ENCODE measurements at regions not wholly inside any gene's neighbourhood (a gene's known extent, or its start where the extent isn't known, plus 50 kb on each side); places are given as distances from the start of the nearest gene placed in this dataset.
A peak's percentile ranks its signal among the peaks of the same experiment; 100 is the strongest.

DNA sequence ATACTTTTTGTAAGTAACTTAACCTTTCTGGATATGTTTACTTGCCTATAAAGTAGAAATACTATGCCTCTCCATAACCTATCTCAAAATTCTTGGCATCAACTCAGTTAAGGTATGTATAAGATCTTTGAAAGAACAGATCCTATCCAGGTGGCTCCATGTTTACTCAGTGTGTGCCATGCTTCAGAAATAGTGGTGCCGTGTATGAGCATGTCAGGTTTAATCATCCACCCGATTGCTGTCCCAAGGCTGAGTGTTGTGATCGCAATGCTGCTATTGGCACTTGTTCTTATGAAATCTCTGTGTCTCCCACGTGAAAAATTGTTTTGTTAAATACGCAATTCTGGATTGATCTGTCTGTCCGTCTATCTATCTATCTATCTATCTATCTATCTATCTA lies 85.9 kb upstream of the SNX19 start:
- H4K20me1 ChIP-seq (ENCODE audit: control insufficient read depth, extremely low read depth, insufficient read depth, low read length) = no peaks in the 10 kb centered on the region
- no peaks in the 10 kb centered on the region for H3K79me2 ChIP-seq (ENCODE audit: control insufficient read depth, insufficient read depth, low read length)
- H3K4me2 ChIP-seq (ENCODE audit: extremely low read depth, insufficient read depth, low read length) = no peak overlapping the region
- H3K36me3 ChIP-seq (ENCODE audit: control insufficient read depth, insufficient read depth, low read length) = no peaks in the 10 kb centered on the region
- H2AFZ ChIP-seq (ENCODE audit: low read length) = no peak overlapping the region
- no peaks in the 10 kb centered on the region for H3K9me3 ChIP-seq (ENCODE audit: control insufficient read depth, insufficient read depth, low read depth, low read length)
- no peak overlapping the region for H3K27ac ChIP-seq (ENCODE audit: insufficient read depth, low read length)
- no peak for DNase-seq (ENCODE audit: low read depth in 2 of 2)
- no peaks in the 10 kb centered on the region for H3K27me3 ChIP-seq (ENCODE audit: control insufficient read depth, insufficient read depth, low read length)
- H3K9ac ChIP-seq (ENCODE audit: insufficient read depth, low read length) = no peak overlapping the region
- peaks cover 8% of the 10 kb centered on the region for H3K4me1 ChIP-seq (ENCODE audit: control insufficient read depth, extremely low read depth, insufficient read depth, low read length)
- TF ChIP-seq, protein P1, sequence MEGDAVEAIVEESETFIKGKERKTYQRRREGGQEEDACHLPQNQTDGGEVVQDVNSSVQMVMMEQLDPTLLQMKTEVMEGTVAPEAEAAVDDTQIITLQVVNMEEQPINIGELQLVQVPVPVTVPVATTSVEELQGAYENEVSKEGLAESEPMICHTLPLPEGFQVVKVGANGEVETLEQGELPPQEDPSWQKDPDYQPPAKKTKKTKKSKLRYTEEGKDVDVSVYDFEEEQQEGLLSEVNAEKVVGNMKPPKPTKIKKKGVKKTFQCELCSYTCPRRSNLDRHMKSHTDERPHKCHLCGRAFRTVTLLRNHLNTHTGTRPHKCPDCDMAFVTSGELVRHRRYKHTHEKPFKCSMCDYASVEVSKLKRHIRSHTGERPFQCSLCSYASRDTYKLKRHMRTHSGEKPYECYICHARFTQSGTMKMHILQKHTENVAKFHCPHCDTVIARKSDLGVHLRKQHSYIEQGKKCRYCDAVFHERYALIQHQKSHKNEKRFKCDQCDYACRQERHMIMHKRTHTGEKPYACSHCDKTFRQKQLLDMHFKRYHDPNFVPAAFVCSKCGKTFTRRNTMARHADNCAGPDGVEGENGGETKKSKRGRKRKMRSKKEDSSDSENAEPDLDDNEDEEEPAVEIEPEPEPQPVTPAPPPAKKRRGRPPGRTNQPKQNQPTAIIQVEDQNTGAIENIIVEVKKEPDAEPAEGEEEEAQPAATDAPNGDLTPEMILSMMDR (conservative IDR thresholded peaks at IDR 0.05 in 1 of 2, IDR thresholded peaks at IDR 0.05 in 1 of 2; ENCODE audit: low read depth in 1 of 2, low read length in 2 of 2) = no peak
- TF ChIP-seq EZH2 (IDR thresholded peaks at IDR 0.05; ENCODE audit: low read length, missing control alignments) = no peak
- H3K4me3 ChIP-seq (replicated peaks in 1 of 4; ENCODE audit: control extremely low read depth in 1 of 4, insufficient read depth in 1 of 4, low read depth in 3 of 4, low read length in 4 of 4) = no peak overlapping the region

DNA sequence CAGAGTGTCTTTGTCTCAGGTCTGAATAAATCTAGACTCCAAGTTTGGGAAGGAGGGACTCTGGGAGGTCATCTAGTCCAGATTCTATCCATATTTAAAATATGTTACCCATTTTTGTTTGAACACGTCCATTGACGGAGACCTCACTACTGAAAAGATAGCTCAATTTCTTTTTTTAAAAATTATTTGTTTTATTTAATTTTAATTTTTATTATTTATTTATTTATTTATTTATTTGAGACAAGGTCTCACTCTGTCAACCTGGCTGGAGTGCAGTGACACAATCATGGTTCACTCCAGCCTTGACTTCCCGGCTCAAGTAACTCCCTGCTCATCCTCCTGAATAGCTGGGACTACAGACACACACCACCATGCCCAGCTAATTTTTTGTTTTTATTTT lies 89.5 kb upstream of the SNX19 start:
- H3K4me1 ChIP-seq (ENCODE audit: control insufficient read depth, extremely low read depth, insufficient read depth, low read length) = peaks cover 1% of the 10 kb centered on the region
- no peaks in the 10 kb centered on the region for H3K79me2 ChIP-seq (ENCODE audit: control insufficient read depth, insufficient read depth, low read length)
- no peaks in the 10 kb centered on the region for H3K27me3 ChIP-seq (ENCODE audit: control insufficient read depth, insufficient read depth, low read length)
- no peak overlapping the region for H2AFZ ChIP-seq (ENCODE audit: low read length)
- H3K4me2 ChIP-seq (ENCODE audit: extremely low read depth, insufficient read depth, low read length) = no peak overlapping the region
- no peak for DNase-seq (ENCODE audit: low read depth in 2 of 2)
- H3K4me3 ChIP-seq (replicated peaks in 1 of 4; ENCODE audit: control extremely low read depth in 1 of 4, insufficient read depth in 1 of 4, low read depth in 3 of 4, low read length in 4 of 4) = no peak overlapping the region
- H3K9ac ChIP-seq (ENCODE audit: insufficient read depth, low read length) = no peak overlapping the region
- no peaks in the 10 kb centered on the region for H3K9me3 ChIP-seq (ENCODE audit: control insufficient read depth, insufficient read depth, low read depth, low read length)
- no peak for TF ChIP-seq EZH2 (IDR thresholded peaks at IDR 0.05; ENCODE audit: low read length, missing control alignments)
- TF ChIP-seq, protein P1 (conservative IDR thresholded peaks at IDR 0.05 in 1 of 2, IDR thresholded peaks at IDR 0.05 in 1 of 2; ENCODE audit: low read depth in 1 of 2, low read length in 2 of 2) = no peak
- no peaks in the 10 kb centered on the region for H4K20me1 ChIP-seq (ENCODE audit: control insufficient read depth, extremely low read depth, insufficient read depth, low read length)
- H3K36me3 ChIP-seq (ENCODE audit: control insufficient read depth, insufficient read depth, low read length) = no peaks in the 10 kb centered on the region
- H3K27ac ChIP-seq (ENCODE audit: insufficient read depth, low read length) = no peak overlapping the region

DNA sequence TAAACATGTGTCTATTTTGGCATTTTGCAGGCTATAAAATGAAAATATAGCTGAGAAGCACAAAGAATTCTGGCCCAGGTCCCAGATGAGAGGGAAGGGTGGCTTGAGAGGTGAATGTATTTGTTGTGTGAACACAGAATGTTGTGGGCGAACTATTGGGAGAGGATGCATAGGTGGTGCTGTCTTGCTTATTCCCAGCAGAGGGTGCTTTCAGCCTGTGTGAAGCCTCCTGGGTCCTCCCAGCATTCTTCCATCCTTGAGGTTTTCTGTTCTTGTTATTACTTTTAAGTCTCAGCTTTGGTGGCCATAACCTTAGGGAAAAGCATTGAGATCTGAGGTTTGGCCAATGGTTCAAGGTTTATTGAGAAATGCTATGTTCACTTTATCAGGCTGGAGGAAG lies 108.7 kb upstream of the SNX19 start:
- TF ChIP-seq, protein P1 (conservative IDR thresholded peaks at IDR 0.05 in 1 of 2, IDR thresholded peaks at IDR 0.05 in 1 of 2; ENCODE audit: low read depth in 1 of 2, low read length in 2 of 2) = peak; percentile 77 to 87
- no peak for TF ChIP-seq EZH2 (IDR thresholded peaks at IDR 0.05; ENCODE audit: low read length, missing control alignments)
- H3K27me3 ChIP-seq (ENCODE audit: control insufficient read depth, insufficient read depth, low read length) = no peaks in the 10 kb centered on the region
- H4K20me1 ChIP-seq (ENCODE audit: control insufficient read depth, extremely low read depth, insufficient read depth, low read length) = no peaks in the 10 kb centered on the region
- H3K9ac ChIP-seq (ENCODE audit: insufficient read depth, low read length) = no peak overlapping the region
- no peak overlapping the region for H3K27ac ChIP-seq (ENCODE audit: insufficient read depth, low read length)
- H3K9me3 ChIP-seq (ENCODE audit: control insufficient read depth, insufficient read depth, low read depth, low read length) = no peaks in the 10 kb centered on the region
- DNase-seq (ENCODE audit: low read depth in 2 of 2) = peak; percentile 64 to 68
- H3K79me2 ChIP-seq (ENCODE audit: control insufficient read depth, insufficient read depth, low read length) = no peaks in the 10 kb centered on the region
- H2AFZ ChIP-seq (ENCODE audit: low read length) = no peak overlapping the region
- no peak overlapping the region for H3K4me2 ChIP-seq (ENCODE audit: extremely low read depth, insufficient read depth, low read length)
- H3K4me1 ChIP-seq (ENCODE audit: control insufficient read depth, extremely low read depth, insufficient read depth, low read length) = no peaks in the 10 kb centered on the region
- no peaks in the 10 kb centered on the region for H3K36me3 ChIP-seq (ENCODE audit: control insufficient read depth, insufficient read depth, low read length)
- no peak overlapping the region for H3K4me3 ChIP-seq (replicated peaks in 1 of 4; ENCODE audit: control extremely low read depth in 1 of 4, insufficient read depth in 1 of 4, low read depth in 3 of 4, low read length in 4 of 4)
